Stimulated activated CD4-positive, alpha-beta T cell treated with anti-CD3 and anti-CD28 coated beads, Interleukin-2, amount 100 ng/mL, for 4 hours (primary cell): ENCODE measurements at regions not wholly inside any gene's neighbourhood (a gene's known extent, or its start where the extent isn't known, plus 50 kb on each side); places are given as distances from the start of the nearest gene placed in this dataset.

Source experiments
- DNase-seq: peaks from one replicate; pipeline ENCODE4 v3.0.0-alpha.2; 2020; ENCODE audit warnings: low read depth

GRCh38 chr5:124692950-124693349 lies 53.5 kb downstream of the ZNF608 start:
- DNase-seq: no peak

DNA sequence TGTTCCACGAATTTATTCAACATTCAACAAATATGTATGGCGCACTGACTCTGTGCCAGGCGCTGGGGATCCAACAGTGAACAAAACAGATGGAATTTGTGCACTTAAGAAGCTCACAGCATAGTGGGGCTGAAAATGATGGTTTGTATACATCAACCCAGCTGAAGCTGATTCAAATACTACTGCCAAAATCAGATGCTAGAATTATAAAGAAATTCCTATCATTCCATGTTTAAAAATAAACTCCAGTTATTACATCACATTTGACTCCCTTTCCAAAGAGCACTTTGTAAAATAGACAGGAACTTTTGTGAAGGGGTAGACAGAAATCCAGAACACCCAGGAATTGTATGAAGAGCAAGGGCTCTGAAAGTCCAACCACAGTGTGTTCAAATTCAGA lies 54.1 kb downstream of the ZNF608 start:
- DNase-seq: no peak

GRCh38 chr5:124689653-124690052 lies 56.8 kb downstream of the ZNF608 start:
- no peak for DNase-seq

DNA sequence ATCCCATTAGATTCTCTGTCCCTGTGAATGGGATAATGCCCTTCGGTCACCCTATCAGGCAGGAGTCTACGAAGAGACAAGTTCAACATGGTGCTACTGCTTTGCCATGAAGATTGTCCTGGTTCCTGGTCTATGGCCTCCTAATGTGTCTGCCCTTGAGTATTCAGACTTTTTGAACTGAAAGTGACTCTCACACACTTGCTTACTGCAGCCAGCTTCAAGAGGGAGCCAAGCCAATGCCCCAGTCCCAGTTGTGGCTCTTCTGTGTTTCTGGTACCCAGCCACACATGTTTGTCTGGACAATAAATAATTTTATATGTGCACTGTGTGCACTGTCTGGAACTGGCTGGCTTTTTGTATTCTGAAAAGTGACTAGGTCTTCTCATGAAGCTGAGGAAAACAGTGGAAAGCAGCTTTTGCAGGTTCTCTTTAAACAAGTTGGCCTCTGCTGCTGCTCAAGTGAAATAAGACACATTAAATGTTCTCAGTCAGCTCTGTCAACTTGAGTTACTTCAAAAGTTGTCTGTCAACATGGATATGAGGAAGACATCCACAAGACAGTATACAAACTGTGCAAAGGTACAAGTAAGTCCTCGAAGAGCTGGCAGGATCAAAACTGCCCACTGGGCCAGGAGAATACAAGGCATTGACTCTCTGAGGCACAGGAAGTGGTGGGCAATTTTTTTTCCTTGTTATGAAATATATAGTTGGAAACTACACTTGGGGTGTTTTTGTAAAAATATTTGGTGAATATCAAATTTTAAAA lies 60.0 kb downstream of the ZNF608 start:
- DNase-seq: no peak

- no peak for DNase-seq
These were observed 61.0 kb downstream of the ZNF608 start for GRCh38 chr5:124685404-124685930.

- no peak for DNase-seq
These were observed 62.4 kb downstream of the ZNF608 start for GRCh38 chr5:124683917-124684555.

GRCh38 chr5:124679578-124680199 lies 66.8 kb downstream of the ZNF608 start:
- no peak for DNase-seq

GRCh38 chr5:124678922-124679519 lies 67.4 kb downstream of the ZNF608 start:
- no peak for DNase-seq

DNA sequence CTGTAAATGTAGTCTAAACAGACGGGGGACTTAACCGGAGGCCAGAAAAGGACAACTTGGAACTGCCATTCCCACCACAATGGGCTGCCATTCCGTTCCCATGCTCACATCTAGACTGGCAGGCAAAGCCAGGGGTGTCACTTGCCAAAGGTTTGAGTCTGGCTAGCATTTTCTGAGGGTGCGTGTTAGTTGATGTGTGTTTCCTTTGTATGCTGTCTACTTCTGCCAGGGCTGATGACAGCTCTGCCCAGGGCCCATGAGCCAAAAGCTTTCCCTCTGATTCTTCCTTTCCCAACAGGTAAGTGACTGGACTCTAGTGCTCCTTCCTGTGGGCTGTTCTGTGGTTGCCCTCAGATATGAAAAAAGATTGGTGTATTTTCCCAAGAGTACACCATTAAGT lies 68.0 kb downstream of the ZNF608 start:
- DNase-seq: no peak

DNA sequence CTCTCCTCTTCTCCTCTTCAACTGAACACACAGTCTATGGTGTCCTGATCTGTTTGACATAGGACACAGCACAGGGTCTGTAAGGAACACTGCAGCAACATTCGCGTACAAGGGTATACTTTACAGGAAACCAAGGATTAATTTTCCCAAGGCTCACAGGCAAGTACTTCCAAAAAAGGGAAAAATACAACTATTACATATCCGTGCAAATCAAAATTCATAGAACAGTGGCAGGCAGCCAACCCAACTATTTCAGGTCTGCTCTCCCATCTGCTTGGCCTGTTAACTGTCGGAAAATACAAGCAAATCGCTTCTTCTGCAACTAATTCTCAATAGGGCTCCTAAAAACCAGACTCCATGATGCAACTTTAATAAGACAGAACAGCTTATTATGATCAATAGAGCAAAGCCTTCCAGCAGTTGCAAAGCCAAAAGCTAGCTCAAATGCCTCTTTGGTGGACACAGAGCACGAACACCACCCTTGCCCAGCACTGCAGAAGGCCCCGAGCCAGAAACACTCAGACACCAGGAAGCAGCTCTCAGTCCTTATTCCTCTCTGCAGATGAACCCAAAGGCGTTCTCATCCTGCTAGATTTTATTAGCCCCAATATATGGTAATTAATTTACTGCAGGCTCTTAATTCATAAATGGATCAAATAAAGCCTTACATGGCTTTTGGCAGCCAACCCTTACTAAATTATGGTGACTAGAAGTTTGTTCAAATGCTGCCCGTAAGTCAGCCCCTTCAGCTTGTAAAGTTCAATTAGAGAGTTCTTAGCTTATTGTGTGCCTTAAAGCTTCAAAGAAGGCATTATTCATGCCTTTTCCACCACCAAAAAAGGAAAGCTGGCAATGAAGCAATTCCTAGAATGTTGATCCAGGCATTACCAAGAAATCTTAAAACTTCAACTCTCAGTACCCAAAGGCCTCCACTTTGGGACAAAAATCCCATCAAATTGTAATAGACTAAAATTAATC lies 68.8 kb downstream of the ZNF608 start:
- DNase-seq: no peak

GRCh38 chr5:124675931-124676846 lies 70.2 kb downstream of the ZNF608 start:
- no peak for DNase-seq

- DNase-seq: no peak
These were observed 75.2 kb downstream of the ZNF608 start for GRCh38 chr5:124671193-124671592.

DNA sequence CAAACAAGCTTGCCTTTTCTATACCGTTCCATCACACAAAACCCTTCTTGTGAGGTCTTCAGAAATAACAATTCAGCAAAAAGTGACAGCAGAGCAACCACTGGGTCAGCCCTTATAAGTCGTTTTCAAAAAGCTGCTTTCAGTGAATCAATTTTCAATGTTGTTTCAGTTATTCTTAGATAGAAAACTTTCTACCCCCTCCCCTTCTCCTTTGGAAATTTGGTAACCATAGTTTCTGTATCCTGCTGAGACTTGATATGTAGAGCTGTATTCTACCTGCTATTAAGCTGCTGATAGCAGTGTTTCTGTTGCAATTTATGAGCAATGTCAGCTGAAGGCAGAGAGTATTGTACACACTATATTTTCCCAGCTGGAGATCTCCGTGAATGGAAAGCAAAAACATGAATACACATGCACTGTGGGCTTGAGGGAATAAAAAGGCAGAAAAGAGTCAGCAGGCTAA lies 75.7 kb downstream of the ZNF608 start:
- no peak for DNase-seq

DNA sequence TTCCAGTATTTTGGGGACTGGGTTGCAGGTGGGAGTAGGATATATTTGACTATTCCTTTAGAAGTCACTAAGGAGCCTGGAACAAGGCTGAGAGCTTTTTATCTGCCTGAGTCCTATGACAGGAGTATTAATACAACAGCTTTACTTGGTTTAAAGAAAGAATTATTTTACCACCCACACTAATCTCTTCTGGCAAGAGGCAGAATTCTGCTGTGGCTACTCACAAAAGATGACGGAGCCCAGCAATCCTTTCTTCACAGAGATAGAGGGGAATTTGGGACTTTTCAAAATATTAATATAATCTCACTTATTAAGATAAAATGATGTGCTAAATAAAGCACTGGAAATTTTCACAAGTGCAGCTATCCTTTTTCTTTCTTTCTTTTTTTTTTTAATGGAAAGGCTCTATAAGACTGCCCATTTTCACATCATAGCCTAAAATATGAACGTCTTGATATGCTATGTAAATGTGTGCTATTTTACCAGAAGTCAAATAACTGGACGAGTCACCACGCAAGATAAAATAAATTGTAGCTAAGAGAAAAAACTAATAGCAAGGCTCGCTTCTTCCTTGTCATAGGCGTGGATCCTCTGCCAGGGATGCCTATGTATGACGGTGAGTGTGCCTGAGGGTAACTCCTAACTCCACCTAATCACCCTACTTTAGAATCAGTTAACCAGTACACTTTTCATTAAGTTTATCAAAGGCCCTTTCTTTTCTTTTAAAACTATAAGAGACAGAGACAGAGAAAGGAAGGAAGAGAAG lies 76.3 kb downstream of the ZNF608 start:
- DNase-seq: no peak

DNA sequence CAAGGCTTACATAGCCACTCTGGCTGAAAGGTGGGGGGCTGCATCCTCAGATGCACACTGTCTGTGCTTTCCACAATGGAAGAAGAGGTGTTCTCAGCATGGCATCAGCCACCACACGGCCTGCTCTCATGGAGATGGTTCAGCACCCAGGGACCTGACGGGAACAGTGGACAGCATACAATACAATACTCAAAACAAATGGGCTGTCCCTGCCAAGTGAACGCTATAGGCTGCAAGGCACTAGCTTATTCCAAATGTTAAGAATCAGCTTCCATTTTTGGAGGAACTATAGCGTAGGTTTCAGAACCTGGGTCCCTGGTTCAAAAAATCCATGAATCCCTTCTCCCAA lies 77.2 kb downstream of the ZNF608 start:
- no peak for DNase-seq

DNA sequence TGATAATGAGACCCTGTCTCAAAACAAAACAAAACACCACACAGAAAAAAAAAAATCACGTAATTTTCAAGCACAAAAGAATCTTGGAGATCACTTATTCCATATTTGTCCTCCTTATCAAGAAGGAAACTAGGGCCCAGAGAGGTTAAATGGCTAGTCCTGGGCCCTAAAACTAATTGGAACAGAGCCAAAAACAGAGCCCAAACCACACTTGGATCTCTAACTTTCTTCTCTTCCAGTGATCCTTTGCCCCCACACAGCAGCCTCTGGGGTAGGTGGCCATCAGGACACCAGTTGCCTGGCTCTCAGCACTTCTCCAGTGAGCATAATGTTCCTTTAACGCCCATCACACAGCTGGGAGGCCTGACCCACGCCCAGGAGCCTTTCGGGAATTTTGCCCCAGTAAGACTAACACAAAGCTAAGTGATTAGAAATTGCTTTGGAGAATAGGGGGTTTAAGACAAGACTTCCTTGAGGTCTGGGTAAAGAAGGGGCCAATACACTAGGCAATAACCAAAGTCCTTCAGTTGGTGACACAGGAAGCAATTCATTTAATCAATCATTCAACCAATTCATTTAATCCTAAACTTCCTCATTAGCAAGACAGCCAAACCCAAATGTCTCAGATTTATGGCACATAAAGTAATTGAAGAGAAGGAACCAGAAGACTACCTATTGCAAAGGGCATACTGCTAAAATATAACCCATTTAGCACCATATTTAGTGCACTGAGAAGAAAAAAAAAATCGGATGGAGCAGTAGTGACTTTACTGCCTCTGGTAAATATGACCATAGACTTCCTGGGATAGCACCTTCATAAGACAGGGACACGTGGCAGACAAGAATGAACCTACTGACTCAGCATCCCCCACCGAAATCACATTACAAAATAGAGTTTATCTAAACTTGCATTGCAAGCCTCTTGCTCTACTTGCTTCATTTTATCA lies 77.8 kb downstream of the ZNF608 start:
- DNase-seq: no peak

DNA sequence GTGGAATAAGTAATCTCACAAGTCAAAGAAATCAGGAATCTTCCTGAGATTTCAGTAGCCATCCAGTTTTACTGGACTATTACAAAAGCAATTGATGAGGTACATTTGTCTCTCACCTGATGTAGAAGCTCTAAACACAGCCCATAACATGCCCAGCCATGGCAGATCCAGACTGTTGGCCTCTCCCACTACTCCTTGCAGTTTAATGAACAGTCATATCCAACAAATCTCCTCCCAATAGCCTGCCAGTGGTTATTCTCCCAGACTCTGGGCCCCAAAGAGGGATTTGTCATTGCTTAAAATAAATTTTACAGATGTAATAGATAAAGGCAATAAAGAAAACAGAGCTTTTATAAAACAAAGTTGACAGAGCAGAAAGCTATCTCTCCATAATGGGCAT lies 80.8 kb downstream of the ZNF608 start:
- DNase-seq: no peak

GRCh38 chr5:124665035-124665434 lies 81.4 kb downstream of the ZNF608 start:
- DNase-seq: no peak
